NCI-H460 (cell line): ENCODE measurements at regions not wholly inside any gene's neighbourhood (a gene's known extent, or its start where the extent isn't known, plus 50 kb on each side); places are given as distances from the start of the nearest gene placed in this dataset.

Source experiments
- DNase-seq: peaks from one replicate; pipeline ENCODE4 v3.0.0-alpha.2; 2016; ENCODE audit warnings: low read depth; ENCODE audit errors: extremely low read depth

GRCh38 chr3:30290479-30290878 is 315.9 kb upstream of the TGFBR2 start:
- DNase-seq = no peak

- DNase-seq = peak; percentile 58
Measured at GRCh38 chr3:30292192-30292893, 314.1 kb upstream of the TGFBR2 start.

GRCh38 chr3:30293621-30294240 is 312.7 kb upstream of the TGFBR2 start:
- DNase-seq = no peak

DNA sequence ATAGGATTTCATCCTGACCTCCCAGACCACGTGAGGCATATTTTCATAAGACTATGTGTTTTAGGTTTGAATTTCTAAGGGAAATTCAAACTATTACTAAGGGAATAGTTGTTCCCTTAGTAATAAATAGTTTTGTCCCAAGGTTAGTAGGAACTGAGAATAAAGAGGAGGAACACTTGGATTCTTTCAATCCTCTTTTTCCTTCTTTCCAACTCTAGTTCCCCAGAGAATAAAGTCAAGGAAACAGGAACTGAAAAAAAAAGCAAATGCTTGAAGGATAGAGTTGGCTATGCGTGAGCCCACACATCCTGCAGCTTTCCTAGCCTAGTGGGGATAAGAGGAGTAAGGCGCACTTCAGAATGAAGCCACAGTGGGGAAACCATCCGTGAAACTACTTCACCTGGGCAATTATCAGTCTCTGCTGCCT is 312.1 kb upstream of the TGFBR2 start:
- DNase-seq = no peak

GRCh38 chr3:30297112-30297511 is 309.3 kb upstream of the TGFBR2 start:
- no peak for DNase-seq

DNA sequence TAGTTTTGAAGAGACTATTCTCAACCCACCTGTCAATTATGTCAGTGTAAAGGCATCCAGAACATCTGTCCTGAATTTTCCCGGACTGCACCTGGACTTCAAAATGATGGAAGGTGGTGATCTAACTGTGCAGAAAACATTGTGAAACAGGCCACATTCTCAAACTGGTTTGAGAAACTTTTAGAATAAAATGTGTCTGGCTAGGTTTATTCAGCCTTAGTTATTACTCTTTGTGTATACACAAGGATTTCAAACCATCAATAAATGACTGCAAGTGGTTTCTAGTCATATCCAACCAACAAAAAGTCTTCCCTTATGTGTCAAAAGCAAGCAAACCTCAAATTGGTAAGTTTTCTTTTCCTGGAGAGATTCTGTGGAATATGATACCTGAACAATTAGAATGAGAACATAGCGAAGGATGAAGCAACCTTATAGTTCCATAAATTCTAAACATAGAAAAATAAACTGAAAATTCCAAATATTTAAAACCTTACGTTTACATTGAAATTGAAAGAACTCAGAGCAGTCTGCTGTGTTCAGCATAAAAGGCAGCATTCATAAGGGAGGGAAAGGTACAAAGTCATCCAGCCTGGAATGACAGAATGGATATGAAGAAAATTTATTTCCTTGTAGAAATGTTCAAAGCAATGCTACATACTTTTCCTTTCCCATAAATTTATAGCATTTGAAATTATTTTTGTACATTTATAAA is 306.6 kb upstream of the TGFBR2 start:
- no peak for DNase-seq

DNA sequence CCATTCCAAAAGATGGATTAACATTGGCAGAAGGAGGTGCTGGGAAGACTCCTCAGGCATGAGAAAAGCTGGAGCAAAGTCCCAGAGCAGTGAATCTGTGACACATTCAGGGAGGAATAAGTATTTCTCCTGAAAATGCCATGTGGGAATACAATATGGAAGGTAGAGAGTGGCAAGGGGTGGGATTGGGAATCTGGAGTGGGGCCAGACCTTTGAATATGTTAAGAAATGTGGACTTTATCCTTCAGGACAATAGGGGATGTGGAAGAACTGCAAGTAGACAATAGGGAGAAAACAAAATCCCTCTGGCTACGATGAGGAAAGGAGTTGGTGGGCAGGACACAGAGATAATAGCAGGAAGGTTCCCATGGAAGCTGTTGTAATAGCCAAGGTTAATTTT is 305.6 kb upstream of the TGFBR2 start:
- DNase-seq = no peak

DNA sequence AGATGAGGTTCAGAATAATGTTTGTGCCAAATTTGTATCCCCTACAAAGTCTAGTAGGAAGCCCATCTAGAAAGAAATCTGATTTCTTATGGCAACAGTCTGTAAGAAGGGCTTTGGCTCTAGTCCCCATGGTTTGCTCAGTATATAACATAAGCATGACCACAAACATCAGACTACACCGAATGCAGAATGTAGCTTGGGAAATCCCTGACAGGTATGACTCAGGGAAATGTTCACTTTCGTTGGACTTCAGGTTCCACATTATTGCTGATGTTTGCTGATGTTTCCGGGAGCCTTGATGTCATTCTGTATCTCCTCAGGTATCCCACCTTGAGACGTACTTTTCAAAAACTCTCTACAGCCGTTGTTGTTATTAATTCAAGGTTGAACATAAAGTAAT is 304.4 kb upstream of the TGFBR2 start:
- DNase-seq = no peak

DNA sequence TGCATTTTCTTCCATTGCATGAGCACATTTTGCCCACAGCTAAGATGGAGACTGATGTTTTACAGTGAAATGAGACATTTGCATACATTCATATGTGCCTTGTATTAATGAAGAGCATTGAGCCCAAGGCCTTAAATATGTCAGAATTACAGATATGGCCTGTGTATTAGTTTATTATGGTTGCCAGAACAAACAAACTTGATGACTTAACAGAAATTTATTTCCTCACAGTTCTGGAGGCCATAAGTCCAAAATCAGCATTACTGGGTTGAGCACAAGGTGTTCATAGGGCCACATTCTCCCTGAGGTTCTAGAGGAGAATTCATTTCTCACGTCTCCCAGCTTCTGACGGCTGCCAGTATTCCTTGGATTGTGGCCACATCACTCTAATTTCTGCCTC is 302.6 kb upstream of the TGFBR2 start:
- no peak for DNase-seq

DNA sequence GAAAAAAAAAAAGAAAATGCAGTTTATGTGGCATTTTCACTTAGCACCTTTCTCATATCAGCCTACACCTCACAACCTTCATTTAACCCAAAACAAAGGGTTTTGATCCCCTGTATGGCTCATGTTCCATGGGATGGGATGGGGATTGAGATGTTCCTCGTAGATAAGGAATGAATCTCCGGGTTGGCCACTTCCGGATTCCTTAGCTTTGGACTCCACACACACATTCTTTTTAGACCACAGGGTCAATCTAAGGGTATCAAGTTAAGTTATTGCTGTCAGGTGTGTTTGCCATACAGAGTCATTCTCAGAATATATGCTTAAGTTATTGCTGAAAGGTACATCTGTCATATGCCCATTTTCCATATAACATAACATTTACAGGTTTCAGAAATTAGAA is 301.4 kb upstream of the TGFBR2 start:
- no peak for DNase-seq

DNA sequence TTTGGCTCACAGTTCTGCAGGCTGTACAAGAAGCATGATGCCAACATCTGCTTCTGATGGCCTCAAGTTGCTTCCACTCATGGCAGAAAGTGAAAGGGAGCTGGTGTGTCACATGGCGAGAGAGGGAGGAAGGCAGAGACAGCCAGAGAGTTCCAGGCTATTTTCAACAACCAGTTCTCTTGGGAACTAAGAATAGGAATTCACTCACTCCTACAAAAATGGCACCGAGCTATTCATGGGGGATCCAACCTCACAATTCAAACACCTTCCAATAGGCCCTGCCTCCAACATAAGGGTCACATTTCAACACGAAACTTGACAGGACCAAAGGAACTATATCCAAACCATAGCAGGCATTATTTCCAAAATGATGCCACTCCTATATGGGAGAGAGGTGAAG is 299.5 kb upstream of the TGFBR2 start:
- no peak for DNase-seq

DNA sequence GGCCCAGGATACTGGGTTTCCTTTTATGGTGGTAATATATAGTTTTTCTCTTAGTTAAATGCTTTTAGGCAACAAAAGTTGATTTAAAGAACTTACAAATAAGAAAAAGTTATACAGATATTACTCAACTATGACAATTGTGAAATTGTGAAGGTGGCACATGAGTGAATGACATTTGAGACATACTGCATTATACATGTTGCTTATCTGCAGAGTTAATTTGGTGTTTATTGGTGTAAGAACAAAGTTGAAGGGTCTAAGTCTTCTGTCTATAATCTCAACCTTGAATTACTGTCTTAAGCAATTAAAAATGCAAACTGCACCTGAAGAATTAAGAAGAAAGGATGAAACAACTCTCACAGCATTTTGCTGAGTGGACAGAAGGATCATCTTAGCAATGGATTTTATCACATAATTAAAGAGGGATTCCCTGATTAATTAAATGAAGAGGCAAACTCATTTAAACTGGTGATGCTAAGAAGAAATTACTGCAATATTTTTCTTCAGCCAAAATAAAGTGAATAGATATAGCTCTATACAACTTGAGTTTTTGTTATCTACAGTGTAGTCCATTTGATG is 298.9 kb upstream of the TGFBR2 start:
- DNase-seq = no peak

GRCh38 chr3:30308131-30308530 is 298.3 kb upstream of the TGFBR2 start:
- DNase-seq = no peak

GRCh38 chr3:30309961-30310954 is 296.1 kb upstream of the TGFBR2 start:
- DNase-seq = no peak

- DNase-seq = no peak
Measured at GRCh38 chr3:30311781-30312180, 294.6 kb upstream of the TGFBR2 start.

- DNase-seq = no peak
Measured at GRCh38 chr3:30313840-30314239, 292.6 kb upstream of the TGFBR2 start.

DNA sequence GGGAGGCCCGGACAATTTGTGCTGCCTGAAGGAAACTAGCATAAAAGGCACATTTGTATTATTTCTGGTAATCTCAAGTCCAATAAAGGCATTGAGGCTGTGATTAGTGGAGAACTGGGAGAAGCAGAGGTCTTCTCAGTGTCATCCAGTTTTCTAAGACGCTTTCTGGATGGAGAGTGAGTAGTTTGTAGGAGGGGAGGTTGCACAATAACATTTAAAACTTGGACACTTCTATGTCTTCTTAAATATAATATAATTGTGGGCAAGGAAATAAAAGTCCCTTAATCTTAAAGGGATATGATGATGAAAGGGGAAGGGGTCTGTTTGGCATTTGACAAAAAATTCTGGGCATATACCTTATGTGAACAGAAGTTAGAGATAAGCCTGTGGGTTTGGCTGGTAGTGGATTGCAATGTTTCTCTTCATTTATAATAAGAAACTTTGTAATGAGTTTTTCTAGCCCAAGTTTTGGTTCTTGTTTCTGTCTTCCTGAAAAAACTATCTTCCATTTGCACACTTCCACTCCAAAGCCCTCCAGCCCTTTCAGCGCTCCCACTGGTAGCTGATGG is 291.6 kb upstream of the TGFBR2 start:
- DNase-seq = no peak

GRCh38 chr3:30315447-30315846 is 291.0 kb upstream of the TGFBR2 start:
- DNase-seq = no peak

GRCh38 chr3:30317561-30317960 is 288.8 kb upstream of the TGFBR2 start:
- no peak for DNase-seq

GRCh38 chr3:30318110-30318509 is 288.3 kb upstream of the TGFBR2 start:
- DNase-seq = no peak
